ENCODE measurements at regions not wholly inside any gene's neighbourhood (a gene's known extent, or its start where the extent isn't known, plus 50 kb on each side); places are given as distances from the start of the nearest gene placed in this dataset.
"Not testable (repeated sequence)": the region's sequence is repeated elsewhere in the genome, so short reads cannot be mapped to it uniquely, and the experiment has no call there.

DNA sequence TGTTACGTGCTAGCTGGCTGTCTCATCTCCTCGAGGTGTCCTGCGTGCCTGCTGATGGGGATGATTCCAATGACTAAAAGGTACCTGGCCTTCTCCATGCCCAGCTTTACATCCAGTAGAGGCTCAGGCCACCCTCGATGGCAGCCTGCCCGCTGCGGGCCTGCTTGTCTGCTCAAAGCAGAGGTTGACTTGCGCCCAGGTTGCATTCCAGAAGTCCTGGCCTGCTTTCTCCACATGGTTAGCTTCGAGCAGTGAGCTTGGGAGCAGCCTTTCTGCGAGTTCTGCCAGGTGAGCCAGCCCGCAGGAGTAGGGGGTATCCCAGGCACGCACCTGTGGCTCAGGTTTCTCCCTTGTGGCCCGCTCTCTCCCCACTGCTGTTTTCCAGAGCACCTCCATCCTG is 175.0 kb upstream of the PLGLB2 start:
- DNase-seq (ENCODE audit: low spot score), result not testable (repeated sequence)

DNA sequence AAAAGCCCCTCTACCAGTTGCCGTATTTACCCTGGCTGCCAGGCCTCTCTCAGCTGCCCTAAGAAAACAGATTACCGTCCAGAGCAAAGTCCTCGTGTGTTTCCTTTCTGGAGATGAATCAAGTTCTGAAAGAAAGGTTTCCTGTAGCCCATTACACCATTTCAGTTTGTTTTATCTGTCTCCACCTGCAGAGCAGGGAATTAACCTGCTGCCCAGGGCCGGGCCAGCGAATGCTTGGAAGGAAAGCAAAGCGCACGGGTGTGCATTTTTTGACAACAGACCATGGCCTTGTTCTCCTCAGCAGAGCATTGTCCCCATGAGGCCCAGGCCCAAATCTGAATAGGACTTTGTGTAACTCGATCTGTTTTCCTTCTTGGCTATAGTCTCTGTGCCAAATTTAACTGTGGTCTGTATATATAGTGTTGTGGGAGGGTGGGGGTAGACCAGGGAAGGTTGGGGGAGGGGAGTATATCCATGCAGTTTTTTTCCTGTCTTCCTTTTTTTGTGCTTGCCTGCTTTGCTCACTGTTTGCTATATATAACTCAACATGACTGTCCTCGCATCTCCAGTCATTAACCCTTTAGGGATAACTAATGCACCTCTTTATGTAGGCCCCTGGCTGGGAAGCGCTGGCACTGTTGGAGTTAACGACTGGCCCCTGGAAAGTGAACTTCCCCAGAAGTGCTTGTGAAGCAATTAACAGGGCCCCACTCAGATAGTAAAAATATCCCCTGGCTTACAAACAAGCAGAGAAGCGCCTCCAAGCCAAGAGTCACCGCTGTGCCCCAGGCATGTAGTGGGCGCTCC is 174.3 kb upstream of the PLGLB2 start:
- DNase-seq (ENCODE audit: low spot score), result not testable (repeated sequence)

DNA sequence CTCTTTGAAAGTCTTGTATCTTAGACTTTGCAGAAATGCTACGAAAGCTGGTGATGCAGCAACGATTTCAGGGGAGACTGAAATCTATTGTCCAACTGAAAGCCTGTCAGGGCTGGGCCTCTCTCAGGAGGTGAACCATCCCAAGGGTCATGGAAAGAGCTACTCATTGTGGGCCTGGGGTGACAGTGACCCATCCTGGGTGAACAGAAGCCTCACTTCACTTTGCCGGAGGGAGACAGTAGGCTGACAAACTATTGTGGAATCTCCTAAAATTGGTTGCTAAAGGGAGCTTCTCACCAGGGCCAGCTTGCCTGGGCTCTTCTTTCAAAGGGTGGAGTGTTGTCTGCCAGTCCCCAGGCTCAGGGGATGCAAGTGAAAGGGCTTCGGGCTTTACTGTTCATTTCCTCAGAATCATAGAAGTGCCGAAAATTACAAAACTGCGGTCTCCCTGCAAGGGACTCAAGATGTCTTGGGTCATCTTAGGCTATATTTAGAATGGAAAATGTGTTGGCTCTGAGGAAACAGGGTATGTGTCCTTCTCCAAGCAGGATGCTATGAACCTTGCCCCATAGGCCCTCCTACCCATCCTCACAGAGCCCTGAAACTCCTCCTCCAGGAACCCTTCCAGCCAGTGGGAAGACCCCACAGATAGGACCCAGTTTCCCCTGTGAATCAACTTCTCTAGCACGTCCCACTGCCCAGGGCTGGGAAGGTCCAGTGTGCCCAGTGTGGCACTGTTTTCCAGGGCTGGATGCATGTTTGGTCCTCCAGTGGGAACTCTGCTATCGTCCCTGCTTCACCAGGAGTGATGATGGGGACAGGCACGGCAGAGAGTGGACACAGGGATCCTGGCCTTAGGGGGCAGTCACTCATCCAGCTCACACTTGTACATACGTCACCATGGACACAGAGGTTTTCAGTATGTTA is 173.4 kb upstream of the PLGLB2 start:
- not testable (repeated sequence) for DNase-seq (ENCODE audit: low spot score)

DNA sequence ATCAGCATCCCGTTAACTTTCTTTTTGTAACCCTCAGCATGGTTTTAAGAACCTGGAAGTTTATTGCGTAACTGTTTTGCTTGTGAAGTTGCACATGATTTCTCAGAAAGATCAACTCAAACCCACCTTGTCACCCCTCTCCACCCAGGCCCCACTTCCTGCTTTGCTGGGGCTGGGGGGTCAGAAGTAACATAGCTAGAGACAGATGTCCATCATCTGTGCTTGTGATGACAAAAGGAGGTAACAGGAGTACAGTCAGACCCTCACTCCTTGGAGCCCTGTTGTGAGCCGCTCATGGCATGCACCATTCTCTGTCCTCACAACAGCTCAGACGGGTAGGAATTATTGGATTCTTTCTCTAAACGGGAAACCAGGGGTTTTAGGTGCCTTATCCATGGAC is 172.7 kb upstream of the PLGLB2 start:
- not testable (repeated sequence) for DNase-seq (ENCODE audit: low spot score)

DNA sequence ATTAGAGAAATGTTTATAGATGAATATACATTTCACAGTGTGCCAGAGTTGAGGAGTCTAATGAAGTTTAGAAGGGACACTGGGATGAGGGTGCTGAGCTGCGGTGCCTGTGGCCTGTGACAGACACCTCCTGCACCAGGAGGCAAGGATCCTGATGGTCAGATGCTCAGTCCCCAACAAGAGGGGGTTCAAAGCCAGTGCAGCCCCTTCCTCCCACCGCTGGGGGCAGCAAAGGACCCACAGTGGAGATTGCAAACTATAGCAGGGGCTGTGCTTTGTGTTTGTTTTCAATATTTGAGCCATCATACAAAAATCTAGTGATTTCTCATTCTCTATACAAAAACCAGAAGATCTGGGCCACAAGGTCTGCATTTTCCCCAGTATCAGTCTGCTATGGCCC is 170.5 kb upstream of the PLGLB2 start:
- not testable (repeated sequence) for DNase-seq (ENCODE audit: low spot score)

DNA sequence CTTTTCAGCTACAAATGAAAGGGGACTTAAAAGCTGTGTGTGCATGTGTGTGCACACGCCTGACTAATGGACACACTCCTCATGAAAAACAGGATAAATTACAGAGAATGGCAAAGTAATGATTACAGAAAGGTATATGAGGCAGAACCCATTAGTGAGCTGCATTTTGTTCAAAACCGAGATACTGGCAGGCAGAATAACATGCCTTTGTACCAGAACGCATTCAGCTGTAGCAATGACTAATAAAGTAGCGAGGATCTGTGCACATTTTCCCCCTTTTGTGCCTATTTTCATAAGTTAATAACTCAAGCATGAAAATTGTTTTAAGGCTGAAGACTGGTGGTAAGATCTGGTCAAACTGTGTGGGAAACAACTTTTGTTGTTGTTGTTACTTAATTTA is 165.7 kb upstream of the PLGLB2 start:
- DNase-seq (ENCODE audit: low spot score), result not testable (repeated sequence)

DNA sequence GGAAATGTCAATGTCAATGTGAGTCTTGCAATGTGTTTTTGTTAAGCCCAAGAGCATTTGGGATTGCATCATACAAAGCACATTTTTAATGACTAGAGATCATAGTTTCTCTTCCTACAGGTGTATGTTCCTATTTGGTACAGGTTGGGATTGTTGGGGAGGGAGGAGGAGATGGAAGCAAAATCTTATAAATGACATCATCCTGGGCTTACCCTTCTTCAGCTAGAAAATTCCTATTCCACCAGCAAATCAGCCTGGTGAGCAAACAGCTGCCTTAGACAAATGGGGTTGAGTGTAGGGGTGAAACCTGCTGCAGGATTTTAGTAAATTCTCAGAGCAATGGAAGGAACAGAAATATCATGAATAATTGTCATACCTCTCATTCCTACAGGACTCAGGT is 165.3 kb upstream of the PLGLB2 start:
- DNase-seq (ENCODE audit: low spot score), result not testable (repeated sequence)

DNA sequence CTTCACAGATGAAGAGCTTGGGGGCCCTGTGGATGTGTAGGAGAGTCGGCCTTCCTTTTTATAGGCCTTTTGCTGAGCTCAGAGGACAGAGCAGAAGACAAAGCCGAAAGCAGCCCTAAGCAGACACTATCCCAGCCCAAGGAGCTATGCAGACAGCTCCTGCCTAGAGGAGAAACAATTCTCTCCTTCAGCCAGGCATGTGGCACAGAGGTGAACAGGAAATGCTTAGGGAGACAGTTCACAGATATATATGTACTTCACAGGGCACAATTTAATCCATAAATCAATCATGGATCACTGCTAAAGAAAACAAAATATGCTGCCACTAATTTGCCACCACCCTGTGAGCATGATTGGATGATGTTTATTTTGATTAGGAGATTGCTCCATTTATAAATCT is 164.5 kb upstream of the PLGLB2 start:
- DNase-seq (ENCODE audit: low spot score), result not testable (repeated sequence)

DNA sequence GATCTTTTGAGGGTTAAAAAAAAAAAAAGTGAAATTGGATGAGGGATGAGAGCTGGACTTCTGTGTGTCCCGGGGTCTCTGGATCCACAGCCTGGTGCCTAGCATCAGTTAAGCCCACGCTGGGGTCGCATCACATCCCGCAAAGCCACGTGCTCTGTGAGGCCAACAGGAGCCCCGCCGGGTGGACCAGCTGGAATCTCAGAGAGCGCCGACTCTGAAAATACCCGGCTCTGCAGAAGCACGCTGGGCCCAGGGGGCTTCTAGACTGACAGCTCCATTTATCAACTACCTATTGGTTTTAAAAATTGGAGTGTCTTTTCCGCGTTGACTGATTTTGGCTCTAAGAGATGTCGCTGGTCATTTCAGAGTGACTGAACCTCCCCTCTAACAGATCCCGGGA is 164.1 kb upstream of the PLGLB2 start:
- not testable (repeated sequence) for DNase-seq (ENCODE audit: low spot score)

DNA sequence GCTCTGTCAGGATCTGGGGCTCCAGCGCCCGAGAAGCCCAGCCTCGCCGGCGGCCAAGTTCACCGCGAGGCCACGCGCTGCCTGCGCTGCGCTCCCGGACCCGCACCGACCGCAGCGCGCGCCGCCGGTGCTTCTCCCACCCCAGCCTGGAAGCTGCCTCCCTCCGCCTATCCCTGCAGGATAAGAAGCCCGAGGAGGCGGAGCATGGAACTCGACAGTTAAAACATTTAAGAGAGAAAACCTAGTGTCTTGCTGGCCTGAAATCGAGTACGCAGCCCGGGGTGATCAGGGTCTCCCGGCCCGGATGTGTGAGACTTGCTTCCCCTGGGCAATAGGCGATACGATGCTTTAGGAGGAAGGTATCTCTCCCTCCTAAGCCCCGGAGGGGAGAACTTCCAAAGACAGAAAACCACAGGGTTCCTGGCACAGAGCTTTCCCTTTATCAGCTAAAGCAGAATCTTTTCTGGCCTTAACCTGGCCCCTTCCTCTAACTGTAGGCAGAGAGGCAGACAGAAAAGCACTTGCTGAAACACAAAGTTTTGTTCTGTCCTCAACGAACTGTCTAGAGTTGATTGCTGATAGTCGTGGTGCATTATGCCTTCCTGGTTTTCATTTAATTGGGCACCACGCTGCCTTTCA is 163.5 kb upstream of the PLGLB2 start:
- not testable (repeated sequence) for DNase-seq (ENCODE audit: low spot score)

DNA sequence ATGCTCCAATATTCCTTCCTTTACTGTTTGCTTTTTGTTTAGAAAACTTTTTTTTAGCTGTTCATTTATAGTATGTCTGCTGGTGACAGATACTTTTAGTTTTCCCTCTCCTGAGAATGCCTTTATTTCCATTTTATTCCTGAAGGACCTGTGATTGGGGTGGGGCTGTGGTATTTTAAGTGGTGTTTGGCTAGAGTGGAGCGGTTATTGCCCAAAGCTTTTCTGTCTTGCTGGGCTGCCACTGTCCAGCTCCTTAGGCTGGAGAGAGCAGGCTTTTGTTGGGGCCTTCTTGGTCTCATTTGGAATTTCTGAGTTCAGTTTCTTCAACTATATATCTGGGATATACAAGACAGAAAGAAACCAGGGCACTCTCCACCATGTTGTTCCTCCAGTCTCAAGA is 160.0 kb upstream of the PLGLB2 start:
- DNase-seq (ENCODE audit: low spot score), result not testable (repeated sequence)

DNA sequence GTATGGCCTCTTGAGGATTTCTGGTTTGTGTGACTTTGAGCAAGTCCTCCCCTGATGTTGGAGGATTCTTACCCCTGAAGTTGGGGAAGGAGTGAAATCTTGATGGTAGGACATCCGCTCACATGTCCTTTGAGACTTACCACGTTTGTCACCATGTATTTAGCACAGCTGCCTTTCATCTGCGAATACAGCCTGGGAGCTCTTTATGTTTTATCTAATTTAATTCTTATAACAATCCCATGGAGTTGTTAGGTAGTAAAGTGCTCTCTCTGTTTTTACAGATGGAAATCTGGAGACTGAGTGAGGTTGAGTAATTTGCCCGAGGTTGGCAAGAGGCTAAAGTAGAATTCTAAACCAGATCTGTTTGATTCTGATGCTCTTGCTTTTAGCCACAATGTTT is 154.9 kb upstream of the PLGLB2 start:
- DNase-seq (ENCODE audit: low spot score), result not testable (repeated sequence)

DNA sequence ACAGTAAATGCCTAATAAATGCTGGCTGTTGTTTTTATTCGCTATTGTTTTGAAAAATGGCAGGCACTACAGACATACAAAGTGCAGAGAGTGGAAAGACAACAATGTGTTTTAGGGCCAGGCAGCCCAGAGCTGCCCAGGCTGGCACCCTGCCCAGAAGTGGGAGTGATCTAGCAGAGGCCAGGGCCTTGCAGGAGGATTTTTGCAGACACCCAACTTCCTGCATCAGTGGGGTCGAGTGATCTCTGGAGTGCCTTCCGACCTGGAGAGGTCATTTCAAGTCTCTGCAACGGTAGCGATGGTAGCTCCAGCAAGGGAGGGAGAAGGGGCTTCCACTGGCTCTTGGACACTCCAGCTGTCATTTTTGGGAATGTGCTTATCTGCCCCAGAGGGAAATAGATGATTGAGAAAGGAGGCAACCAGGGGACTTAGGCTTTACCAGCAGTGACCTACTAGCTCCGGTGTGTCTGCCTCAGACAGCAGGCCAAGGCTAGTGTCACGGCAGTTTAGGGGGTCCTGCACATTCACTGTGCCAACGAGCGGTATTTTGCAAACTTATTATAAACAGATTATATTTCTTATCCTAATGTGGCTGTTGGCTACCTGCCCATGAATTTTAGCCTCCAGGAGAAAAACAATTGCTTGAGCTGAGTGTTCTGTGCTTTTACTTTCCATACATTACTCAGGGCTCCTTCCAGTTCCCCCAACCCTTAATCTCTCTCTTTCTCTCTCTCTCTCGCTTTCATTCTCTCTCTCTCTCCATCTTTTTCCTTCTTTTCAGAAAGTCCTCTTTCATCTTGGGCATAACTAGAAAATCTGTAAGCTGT is 153.9 kb upstream of the PLGLB2 start:
- peak; percentile 35 for DNase-seq (ENCODE audit: low spot score)

DNA sequence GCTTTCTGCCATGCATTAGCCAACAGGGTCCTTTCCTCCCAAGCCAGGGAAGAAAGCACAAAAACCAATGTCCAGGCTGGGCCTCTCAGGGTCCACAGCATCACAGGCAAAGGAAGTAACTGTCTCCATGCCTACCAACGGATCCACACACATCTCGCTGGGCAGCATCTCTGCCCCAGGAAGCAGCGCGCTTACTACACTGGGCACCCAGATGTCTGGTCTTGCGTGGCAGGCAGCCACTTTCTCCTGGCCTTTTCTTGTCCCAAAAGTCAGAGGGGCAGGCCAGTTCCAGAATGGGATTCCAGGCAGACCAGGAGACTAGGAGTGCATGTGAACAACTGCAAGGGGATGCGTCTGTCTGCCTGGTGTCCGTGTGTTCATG is 153.3 kb upstream of the PLGLB2 start:
- DNase-seq (ENCODE audit: low spot score), result not testable (repeated sequence)

DNA sequence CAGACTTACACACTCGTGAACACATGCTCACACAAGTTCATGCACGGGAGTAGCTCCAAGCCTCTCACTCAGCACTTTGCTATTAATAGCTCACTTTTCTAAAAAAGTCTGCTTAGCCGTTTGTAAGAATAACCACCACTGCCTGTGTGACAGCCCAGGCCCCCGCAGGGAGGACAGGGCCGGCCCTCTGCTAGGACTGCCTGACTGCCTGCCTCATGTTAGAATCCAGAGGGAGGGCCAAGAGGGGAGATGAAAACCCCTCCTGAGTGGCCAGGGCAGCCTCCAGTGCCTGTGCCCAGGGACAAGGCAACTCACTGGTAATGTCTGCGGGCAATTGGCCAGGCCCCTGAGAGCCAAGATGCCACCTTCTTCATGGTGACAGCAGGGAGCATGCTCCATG is 152.9 kb upstream of the PLGLB2 start:
- DNase-seq (ENCODE audit: low spot score), result not testable (repeated sequence)

DNA sequence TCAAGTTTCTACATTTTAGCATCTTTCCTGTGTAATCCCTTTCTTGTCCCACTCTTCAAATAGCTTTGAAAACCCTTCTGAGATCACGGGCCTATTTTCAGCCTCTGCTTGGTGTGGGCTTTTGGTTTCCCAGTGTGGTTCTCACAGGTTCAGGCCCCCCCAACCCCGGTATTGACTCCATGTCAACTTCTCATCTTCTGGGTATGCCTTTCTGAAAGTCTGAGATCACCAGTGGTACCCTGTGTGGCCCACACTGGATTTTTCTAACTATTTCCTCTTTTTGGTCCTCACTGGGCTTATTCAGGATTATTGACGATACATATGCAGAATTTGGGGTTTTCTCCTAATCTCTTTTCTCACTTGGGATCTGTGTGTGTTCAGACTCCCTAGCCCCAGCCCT is 146.9 kb upstream of the PLGLB2 start:
- DNase-seq (ENCODE audit: low spot score), result not testable (repeated sequence)

DNA sequence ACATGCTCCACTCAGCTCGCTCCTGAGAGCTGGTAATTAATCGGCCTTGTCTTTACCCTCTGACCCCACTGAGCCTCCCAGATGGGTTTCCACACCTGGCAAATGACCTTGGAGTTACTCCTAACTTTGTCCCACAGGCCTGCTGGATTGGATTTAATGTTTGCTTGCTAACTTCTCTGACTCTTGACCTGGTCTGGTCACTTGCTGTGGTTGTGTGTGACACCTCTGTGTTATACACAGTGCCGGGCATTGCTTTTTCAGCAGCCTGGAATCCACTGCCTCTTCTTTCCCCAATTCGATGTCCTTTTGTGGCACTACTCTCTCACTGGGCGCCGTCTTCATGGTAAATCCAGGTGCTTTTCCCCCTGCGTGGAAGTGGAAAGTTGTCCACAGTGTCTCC is 145.8 kb upstream of the PLGLB2 start:
- not testable (repeated sequence) for DNase-seq (ENCODE audit: low spot score)

DNA sequence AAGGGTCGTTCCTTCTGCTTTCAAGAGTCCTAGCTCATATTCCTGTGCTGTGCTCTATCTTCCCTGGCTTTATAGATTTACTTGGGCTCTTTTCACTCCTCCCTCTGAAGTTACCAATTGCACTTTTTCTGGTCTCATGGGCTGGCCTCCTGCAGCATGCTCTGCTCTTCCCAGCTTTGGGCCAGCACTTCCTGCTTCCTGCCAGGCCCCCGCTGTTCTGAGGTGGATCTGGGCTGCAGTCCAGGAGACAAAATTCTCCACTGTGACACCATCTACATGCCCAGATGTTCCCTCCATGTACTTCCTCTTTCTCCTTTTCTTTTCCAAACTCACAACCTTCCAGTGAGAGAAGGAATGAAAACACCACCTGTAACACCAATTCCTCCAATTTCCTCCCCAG is 145.2 kb upstream of the PLGLB2 start:
- DNase-seq (ENCODE audit: low spot score), result not testable (repeated sequence)

DNA sequence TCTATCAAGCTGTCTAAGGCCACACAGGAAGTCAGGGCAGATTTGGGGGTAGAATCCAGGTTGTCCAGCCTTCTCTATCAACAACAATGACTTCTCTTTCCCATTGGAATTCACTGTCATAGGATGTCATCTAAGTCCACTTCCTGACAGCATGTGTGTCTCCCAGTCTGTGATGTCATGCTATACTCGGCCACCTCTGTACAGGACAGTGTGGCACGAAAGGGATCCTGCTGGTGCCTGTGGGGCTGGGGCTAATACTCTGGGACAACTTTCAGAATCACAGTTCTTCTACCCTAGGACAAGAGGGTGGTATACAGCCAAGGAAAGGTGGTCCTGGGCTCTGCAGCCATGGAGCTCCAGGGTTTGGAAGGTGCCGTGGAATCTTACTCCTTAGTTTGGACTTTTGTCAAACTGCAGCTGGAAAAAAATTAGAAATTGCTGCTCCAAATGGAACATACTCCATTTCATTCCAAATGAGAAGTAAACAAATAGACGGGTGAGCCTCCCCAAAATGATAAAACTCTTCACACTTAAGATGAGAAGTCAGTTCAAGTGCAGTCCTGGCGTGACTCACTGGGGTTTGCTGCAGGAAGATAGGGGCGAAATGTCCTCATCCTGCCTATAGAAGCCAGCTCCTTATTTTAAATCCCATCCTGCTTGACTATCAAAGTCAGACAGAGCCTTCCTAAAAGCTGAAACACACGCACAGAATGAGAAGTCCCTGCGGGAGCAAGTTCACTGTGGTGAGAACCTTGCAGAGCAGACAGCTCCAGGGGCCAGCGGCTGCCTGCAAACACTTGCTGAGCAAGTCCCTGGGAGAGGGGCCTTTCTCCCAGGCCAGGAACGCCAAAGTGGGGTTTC is 144.2 kb upstream of the PLGLB2 start:
- peak; percentile 4 for DNase-seq (ENCODE audit: low spot score)

DNA sequence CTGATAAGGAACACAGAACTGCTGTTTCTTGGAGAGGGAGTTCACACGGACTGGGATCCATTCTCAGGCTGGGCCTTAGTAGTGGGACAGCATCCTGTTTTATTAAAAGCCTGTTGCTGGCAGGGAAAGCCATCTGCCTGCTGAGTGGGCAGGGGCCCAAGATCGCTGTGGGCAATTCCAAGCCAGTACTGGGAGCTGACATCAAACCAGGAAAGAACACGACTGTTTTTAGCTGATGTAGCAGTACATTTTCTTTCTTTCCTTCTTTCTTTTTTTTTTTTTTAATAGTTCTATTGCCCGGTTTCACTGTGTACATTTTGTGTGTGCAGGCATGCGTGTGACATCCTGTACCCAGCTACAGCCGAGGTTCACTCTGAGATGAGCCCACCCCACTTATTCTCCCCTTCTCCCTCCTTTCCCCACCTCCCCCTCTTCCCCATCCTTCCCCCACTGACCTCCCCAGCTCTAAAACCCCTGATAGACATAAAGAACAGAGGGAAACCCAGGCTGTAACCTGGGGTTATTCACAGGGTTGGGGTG is 143.5 kb upstream of the PLGLB2 start:
- peak; percentile 13 for DNase-seq (ENCODE audit: low spot score)

Measured in A172 (cell line).